GM18867 (cell line): ENCODE measurements at regions not wholly inside any gene's neighbourhood (a gene's known extent, or its start where the extent isn't known, plus 50 kb on each side); places are given as distances from the start of the nearest gene placed in this dataset.

Experiments used
- ATAC-seq: cut with Tn5 transposase; IDR thresholded peaks from one replicate; pipeline ENCODE4 v1.9.1; 2021; ENCODE audit warnings: mild to moderate bottlenecking, moderate library complexity; ENCODE audit not compliant: unreplicated experiment

DNA sequence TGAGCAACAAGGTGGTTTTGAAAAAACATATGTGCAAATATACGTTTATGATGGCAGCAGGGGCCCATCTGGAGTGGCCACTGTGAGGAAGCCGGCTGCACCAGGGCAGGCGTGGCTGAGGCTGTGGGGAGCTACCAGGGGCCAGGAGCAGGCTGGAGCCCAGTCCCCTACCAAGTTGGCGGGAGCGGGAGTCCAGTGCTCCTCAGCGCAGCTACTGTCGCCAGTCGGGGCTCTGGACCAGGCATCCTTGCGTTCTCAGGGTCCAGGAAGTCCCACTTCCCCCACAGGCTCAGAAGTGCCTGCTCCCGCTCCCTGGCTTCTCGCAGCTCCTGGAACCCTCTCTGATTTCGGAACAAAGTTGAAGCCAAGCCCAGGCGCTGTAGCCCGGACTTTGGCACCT lies 1377.5 kb upstream of the FLRT2 start:
- ATAC-seq, result no peak

DNA sequence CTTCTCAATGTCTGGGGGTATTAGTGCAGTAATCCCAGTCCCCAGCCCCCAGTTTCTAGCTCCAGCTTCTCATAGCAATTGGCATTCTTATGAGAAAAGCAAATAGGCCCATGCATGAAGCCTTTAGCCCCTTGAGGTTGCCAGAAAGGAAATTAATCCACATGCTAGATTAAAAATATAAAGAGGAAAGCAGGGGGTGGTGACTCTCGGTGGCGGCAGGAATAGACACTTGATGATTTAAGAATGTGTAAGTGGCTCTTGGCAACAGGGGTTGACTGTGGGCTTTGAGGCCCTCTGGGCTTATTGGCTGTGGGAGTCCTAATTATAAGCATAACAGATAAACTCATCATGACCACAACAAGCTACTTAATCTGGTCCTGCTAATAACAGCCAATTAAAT lies 1367.3 kb upstream of the FLRT2 start:
- no peak for ATAC-seq

DNA sequence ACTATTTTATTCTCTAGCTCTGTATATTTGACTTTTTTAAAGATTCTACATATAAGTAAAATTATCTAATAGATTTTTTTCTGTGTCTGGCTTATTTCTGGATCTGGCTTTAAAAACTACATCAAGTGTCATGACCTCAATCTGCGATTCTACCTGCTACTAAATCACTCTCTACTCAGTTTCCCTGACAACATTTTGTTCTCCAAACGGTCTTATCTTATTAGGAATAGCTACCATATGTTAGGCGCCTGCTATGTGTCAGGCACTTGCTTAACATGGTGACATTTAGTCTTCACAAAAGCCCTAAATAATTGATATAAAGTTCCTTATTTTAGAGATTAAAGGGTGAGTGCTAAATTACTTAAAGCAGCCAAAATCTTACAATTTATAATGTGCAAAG lies 1362.9 kb upstream of the FLRT2 start:
- ATAC-seq, result no peak

DNA sequence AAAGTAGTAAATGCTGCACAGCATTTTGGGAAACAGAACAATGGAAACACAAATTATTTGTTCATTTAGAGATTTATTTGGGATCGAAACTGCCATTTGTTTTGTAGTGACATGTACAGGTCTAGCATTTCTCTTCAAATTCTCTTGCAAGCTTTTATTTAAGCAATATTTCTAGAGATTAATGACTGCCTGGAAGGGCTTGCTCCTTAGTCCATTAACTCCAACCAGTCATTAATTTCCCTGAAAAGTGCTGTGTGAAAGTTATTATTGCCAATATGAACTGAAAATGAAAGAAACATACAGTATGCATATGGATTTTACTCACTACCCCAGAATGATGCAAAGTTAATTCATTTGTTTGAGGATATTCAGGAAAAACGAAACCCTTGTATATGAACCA lies 1349.6 kb upstream of the FLRT2 start:
- no peak for ATAC-seq

DNA sequence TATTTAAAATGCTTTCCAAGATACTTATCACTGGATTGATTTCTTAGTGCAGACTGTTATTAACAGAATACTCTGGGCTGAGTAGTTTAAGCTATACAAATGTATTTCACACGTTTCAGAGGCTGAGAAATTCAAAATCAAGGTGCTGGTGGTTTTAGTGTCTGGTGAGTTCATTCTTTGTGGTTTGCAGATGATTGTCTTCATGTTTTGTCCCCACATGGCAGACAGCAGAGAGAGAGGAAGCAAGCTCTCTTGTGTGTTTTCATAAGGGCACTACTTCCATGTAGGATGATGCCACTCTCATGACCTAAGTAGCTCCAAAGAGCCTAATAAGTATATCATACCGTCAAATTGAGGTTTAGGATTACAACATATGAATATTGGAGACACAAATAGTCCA lies 1348.9 kb upstream of the FLRT2 start:
- no peak for ATAC-seq

DNA sequence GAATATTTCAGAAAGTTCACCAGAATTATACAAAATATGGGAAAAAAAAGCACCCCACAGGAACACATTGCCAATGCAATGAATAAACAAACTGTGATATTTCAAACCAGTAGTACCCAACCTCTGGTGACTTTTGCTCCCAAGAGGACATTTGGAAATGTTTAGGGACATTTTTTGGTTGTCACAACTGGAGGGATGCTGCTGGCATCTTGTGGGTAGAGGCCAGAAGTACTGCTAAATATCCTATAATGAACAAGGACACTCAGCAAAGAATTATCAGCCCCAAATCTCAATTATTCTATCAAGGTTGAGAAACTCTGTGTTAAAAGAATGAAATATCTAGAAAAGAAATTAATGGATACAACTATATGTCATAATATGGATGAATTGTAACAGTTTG lies 1334.4 kb upstream of the FLRT2 start:
- no peak for ATAC-seq

DNA sequence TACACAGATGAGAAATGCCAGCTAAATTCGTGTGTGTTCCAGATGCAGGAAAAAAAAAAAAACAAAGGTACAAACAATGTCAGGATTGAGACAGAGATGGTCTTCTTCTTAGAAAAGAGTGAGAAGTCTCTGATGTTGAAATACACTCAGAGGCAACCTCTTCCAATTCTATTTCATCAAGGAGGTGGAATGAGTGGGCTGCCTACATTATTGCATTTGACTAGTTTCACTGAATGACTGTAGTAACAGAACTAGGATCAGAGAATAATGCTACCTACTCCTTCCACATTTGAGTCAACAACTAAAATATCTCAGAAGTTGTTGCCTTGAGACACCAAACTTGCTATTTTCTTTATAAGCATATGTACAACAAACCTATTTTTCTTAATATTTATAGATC lies 1332.2 kb upstream of the FLRT2 start:
- no peak for ATAC-seq

DNA sequence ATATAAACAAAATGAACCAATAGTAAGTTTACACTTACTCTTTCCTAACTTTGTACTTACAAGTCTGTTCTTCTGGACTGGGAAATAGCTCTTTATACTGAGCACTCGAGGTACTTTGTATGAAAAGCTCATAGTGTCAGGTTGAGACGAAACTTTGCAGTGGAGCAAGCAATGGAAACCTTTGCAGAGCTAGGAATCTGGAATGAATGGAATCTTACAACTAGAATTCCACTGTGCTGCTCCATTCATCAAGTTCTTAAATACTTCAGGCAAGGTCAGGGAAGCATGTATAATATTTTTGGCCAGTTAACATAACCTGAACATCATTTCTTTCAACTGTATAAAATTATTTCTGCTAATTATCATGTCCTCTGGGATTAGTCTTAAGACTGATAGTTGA lies 1327.5 kb upstream of the FLRT2 start:
- no peak for ATAC-seq

DNA sequence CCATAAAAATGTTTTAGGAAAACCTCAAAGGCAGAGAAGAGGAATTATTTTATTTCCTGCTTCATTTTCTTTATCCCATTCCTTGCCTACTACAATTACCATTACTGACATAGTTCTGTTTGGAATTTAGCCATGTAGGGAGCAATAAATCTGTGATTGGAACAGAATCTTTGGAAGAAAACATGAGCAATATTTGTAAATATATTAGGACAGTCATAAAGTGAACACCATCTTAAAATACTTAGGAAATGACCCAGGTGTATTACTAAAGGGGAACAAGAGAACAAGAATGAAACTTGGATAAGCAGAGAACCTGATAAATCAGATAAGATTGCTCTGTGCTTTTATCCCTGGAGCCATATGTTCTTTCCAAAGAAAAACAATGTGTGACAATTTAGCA lies 1326.0 kb upstream of the FLRT2 start:
- ATAC-seq, result no peak

DNA sequence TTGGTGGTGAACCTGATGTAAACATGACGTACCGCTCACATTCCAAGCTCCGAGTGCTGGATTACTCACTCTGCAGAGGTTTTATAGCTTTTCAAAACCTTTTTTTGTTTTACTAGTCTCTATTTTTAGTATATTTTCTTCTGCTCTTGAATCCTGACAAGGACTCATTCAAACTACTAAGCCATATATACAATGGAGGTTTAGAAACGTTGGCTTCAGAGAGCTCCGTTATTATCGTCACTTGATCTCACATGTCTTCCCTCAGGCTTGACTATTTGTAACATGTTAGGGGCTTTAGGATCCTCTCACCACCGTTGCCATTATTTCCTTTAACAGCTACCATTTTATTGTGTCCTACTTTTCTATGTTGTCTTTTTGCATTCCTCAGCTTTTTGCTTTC lies 1321.5 kb upstream of the FLRT2 start:
- ATAC-seq, result no peak

DNA sequence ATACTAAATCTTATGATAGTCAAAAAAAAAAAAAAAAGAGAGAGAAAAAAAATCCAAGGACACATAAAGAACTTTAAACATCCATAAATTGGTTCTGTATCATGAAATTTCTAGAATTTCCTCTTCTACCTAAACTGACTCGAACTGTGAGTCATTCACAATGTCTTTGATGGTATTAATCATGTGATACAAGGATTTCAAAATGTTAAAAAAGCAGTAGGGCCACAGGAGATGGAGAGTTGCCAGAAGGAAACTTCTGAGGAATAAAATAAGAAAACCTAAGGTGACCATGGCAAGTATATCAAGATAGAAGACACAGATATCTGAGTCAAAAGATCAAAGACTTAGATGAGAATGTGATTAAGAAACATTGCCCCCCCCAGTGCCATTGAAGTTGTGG lies 1320.9 kb upstream of the FLRT2 start:
- no peak for ATAC-seq

DNA sequence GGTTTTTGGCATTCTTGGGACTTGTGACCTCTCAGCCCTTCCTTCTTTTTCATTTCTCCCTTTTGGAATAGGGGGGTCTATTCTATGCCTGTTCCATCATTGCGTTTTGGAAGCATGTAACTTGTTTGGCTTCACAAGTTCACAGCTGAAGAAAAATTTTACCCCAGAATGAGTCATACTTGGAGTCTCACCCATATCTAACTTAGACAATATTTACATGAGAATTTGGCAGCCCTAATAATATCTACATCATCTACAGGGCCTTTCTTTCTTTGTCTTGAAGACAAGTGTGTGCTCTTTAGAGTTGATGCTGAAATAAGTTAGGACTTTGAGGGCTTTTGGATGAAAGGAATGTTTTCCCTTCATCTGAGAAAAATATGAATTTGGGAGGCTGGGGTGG lies 1312.9 kb upstream of the FLRT2 start:
- ATAC-seq, result no peak

DNA sequence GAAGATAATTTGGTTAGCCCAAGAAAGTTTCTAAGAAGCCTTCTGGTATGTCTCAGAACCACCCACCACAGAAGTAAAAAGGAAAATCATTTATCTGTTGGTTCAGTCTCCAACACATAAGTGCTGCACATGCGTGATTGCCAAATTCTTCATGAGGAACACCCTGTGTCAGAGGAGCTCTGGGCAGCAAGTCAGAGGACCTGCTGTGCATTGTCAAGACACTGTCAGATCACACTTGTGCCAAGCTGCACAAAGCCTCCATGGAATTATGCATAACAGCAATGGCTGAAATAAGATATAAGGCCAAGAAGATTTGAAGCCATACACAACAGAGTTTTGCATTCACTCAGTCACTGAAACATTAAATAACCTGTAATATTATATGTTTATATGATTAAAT lies 1304.7 kb upstream of the FLRT2 start:
- ATAC-seq, result no peak

DNA sequence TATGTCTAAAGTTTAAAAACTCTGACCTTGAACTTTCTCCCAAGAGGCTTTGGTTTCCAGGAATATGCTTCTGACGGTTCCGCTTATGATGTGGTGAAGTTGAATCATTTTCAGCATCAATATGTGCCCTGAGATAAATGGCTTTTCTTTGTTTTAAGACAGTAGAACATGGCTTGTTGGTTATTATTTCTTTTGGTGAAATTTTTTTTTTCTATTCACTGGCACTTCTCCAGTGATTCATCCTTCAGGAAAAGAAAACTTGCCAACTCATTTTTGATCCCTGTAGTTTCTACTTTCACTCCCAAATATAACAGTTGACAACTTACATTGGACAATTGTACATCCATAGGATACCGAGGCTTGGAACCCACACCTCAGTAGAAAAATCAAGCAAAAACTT lies 1301.2 kb upstream of the FLRT2 start:
- ATAC-seq, result no peak

DNA sequence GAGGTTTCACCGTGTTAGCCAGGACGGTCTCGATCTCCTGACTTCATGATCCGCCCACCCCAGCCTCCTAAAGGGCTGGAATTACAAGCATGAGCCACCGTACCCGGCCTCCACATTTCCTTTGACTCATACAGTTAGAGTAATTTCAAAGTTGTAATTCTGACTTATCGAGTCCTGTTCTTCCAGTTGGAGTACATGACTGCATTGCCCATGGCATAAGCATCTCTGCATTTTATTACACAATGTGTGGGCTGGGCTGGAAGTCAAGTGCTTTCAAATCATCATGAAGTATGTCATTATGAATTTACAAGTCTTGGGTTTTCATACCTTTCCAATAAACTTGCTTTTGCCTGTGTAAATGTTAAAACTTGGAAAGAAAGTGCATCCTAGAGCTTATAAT lies 1295.7 kb upstream of the FLRT2 start:
- ATAC-seq, result no peak

DNA sequence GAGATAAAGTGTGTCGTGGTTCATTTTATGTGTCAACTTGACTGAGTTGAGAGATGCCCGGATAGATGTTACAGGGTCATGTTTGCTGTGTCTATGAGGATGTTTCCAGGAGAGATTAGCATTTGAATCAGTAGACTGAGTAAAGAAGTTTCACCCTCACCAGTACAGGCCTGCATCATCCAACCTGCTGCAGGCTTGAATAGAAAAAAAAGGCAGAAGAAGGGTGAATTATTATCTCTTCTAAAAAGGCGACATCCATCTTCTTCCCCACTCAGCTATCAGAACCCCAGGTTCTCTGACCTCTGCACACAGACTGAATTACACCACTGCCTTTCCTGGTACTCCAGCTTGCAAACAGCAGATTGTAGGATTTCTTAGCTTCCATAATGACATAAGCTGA lies 1293.7 kb upstream of the FLRT2 start:
- ATAC-seq, result no peak

DNA sequence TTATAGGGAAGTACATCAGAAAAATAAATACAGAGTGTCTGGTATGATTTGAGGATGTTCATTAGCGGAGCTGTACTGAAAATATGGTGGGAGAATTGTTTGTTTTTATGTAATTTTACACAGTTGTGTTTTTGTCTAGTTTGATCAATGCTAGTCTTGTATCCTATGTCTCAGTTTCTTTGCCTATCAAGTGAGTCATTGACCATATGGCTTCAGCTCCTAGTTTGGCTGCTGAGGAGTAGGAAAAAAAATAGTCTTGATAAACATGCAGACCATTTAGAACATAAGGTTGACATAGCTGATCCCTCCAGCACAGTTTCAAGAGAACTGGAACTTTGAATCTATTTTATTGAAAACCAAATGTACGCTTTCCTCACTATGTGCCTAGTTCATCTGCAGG lies 1292.1 kb upstream of the FLRT2 start:
- ATAC-seq, result no peak

DNA sequence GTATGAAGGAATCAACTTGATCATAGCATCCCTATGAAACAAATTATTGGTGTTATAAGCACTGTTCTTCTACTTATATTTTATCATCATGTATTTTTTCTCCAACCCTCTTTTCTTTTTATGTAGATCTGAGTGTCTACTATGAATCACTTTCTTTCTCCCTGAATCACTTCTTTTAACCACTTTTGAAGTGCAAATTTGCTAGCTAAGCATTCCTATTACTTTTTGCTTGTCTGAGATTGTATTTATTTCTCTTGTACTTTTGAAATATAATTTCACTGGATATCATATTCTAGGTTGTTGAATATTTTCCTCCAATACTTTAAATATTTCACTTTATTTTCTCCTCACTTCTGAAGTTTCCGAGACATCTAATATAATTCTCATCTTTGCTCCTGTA lies 1282.3 kb upstream of the FLRT2 start:
- ATAC-seq, result no peak

DNA sequence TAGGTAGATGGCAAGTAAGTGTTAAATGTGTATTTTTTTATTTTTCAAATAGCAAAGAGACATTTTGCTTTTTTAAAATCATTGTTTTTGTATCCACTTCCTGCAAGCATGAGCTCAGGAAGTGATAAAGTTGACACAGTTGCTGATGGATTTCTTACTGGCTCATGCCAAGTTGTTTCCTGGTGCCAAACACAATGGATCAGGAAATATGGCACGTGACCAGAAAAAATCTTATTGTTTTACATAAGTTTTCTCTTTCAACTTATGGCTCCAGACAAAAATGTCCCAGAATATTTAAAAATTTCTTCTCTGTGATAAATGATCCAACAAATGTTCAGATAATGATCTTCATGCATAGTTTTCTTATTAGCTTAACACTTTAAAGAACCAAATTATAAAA lies 1279.1 kb upstream of the FLRT2 start:
- ATAC-seq, result no peak

DNA sequence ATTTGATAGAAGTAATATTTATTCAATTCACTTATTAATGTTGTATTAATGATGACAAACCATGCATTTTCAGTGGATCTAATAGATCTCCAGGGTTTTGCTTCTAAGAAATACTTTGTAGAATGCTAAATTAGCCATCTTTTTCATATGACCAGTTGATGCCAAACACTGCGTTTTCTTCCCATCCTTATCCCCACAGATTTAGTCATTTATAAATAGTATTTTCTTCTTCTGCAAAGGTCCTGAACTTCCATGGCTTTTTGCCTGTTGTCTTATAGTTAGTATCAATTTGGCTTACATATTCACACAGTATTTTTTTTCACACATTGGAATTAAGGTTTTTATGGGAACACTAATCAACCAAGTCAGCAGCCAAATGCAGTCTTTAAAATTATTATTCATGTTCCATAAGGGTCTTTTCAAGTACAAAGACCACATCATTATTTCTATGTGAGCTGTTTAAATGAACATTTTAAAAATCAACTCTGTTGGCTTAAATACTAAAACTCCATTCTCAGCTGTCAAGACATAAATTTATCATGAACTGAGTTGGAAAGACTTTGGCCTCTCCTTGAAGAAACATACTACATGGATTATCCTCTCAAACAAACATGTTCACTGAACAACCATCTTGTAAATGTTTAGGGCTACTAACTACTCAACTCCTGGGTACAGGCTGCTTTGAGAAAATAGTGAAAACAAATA lies 1278.4 kb upstream of the FLRT2 start:
- ATAC-seq, result no peak

DNA sequence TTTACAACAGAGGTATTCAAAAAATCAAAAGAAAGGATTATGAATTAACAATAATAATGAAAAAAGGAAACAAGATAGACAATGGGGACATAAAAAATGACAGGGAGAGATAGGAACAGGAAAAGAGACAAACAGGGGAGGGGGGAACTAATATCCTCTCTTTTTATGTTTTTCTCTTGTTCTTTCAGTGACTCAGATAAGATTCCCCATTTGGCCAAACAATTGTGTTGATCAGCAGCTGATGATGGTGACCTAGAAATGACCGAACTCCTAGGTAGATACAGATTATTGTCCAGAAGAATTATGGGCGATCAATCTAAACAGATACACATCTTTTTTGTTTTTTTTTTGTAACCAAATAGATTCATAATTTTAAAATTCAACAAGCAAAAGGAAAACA lies 1277.2 kb upstream of the FLRT2 start:
- ATAC-seq, result no peak

DNA sequence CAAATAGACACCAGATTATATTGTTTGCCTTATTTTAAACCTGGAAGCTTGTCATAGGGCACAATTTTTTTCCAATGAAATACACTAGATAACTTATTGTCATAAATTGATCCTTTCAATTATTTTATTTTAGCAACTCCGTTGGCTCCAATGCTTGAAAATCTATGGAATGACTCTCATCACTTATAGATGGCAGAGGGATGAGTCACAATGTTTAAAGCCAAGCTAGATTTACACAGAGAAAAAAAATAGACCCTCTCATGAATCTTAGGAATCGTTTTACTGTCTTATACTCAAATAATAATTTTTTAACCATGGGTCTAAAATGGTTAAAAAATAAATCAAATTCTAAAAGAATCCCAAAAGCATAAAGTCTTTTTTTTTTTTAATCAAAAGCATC lies 1276.6 kb upstream of the FLRT2 start:
- ATAC-seq, result no peak

DNA sequence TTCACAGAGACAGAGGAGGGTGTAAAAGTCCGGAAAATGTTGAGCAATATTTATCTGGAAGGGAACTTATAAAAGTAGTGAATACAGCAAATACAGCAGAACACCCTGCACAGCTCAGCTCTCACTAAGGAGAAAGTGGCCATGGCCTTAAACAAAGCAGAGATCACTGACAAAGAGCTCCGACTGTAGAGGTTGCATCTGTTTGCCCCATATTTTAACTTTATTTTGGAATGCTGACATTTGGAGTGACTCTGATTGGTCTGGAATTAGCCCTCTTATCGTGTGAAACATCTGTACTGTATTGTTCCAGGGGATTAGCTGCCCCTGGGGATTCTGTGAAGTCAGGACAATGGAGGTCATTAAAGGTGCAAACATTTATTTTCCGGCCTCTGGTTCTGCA lies 1275.7 kb upstream of the FLRT2 start:
- no peak for ATAC-seq

DNA sequence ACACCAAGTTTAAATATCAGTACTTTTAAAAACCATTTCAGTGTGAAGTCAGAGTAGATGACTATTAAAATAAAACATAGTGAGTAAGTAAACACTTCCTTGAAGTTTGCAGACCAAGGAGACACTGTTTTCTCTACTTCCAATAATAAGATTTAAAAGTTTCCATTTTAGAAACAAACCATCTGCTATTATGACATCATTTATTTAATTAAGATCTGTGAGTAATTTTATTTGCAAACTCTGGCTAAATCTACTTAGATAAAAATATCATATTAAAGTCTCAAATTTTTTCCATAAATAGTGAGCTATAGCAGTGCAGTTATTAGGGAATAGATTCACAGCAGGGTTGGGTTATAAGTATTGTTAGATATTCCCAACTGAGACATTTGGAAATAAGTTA lies 1267.0 kb upstream of the FLRT2 start:
- no peak for ATAC-seq
